Trophoblast cell (in vitro differentiated cells and primary cell): ENCODE measurements at regions not wholly inside any gene's neighbourhood (a gene's known extent, or its start where the extent isn't known, plus 50 kb on each side); places are given as distances from the start of the nearest gene placed in this dataset.
A peak's percentile ranks its signal among the peaks of the same experiment; 100 is the strongest.

Experiments
- DNase-seq, 2 donors: peaks; one replicate each; pipeline ENCODE4 v3.0.0-alpha.2; 2016
- H2AFZ ChIP-seq: 2 replicates; pipeline ENCODE4 v1.6.1; 2013; ENCODE audit warnings: low read length, moderate library complexity, mild to moderate bottlenecking; ENCODE audit not compliant: insufficient read depth, poor library complexity
- H2AK5ac ChIP-seq: 2 replicates; pipeline ENCODE4 v1.6.1; 2013; ENCODE audit warnings: mild to moderate bottlenecking, low read length
- H2BK120ac ChIP-seq: 2 replicates; pipeline ENCODE4 v1.6.1; 2013; ENCODE audit warnings: low read length, mild to moderate bottlenecking, moderate library complexity; ENCODE audit not compliant: insufficient read depth, poor library complexity
- H2BK12ac ChIP-seq: 2 replicates; pipeline ENCODE4 v1.6.1; 2013; ENCODE audit warnings: mild to moderate bottlenecking, low read length, moderate library complexity
- H2BK5ac ChIP-seq: 2 replicates; pipeline ENCODE4 v1.6.1; 2013; ENCODE audit warnings: low read length, low read depth, moderate library complexity, mild to moderate bottlenecking; ENCODE audit not compliant: poor library complexity
- H3K14ac ChIP-seq: 2 replicates; pipeline ENCODE4 v1.6.1; 2013; ENCODE audit warnings: mild to moderate bottlenecking, low read length
- H3K18ac ChIP-seq: 2 replicates; pipeline ENCODE4 v1.6.1; 2013; ENCODE audit warnings: mild to moderate bottlenecking, low read length
- H3K23ac ChIP-seq: 2 replicates; pipeline ENCODE4 v1.6.1; 2013; ENCODE audit warnings: low read length
- H3K27ac ChIP-seq: 2 replicates; pipeline ENCODE4 v1.5.1; 2013; ENCODE audit warnings: low read depth, mild to moderate bottlenecking, inconsistent platforms, low read length, moderate library complexity
- H3K27me3 ChIP-seq: 2 replicates; pipeline ENCODE4 v1.6.1; 2013; ENCODE audit warnings: inconsistent platforms, mild to moderate bottlenecking, low read length, moderate library complexity; ENCODE audit not compliant: insufficient read depth
- H3K36me3 ChIP-seq, 2 experiments: 1 replicate in 1 of 2; 2 replicates in 1 of 2; pipeline ENCODE4 v1.6.1; 2013; ENCODE audit warnings: low read length in 2 of 2, mild to moderate bottlenecking in 2 of 2, moderate library complexity in 1 of 2; ENCODE audit not compliant: insufficient read depth in 2 of 2, control insufficient read depth in 1 of 2
- H3K4ac ChIP-seq: 2 replicates; pipeline ENCODE4 v1.6.1; 2013; ENCODE audit warnings: low read depth, mild to moderate bottlenecking, low read length, moderate library complexity
- H3K4me1 ChIP-seq, 2 experiments: 1 replicate in 1 of 2; 2 replicates in 1 of 2; pipeline ENCODE4 v1.6.1; 2013; ENCODE audit warnings: low read length in 2 of 2, mild to moderate bottlenecking in 2 of 2, moderate library complexity in 1 of 2; ENCODE audit not compliant: insufficient read depth in 2 of 2, control insufficient read depth in 1 of 2
- H3K4me2 ChIP-seq: 2 replicates; pipeline ENCODE4 v1.6.1; 2013; ENCODE audit warnings: inconsistent platforms, mild to moderate bottlenecking, low read length, moderate library complexity
- H3K4me3 ChIP-seq: 2 replicates; pipeline ENCODE4 v1.5.1; 2013; ENCODE audit warnings: mild to moderate bottlenecking, low read depth, low read length, inconsistent platforms
- H3K79me1 ChIP-seq: one replicate; pipeline ENCODE4 v1.6.1; 2013; ENCODE audit warnings: low read length
- H3K79me2 ChIP-seq: 2 replicates; pipeline ENCODE4 v1.6.1; 2013; ENCODE audit warnings: low read length, mild to moderate bottlenecking; ENCODE audit not compliant: control insufficient read depth, insufficient read depth, poor library complexity
- H3K9ac ChIP-seq: 2 replicates; pipeline ENCODE4 v1.6.1; 2013; ENCODE audit warnings: mild to moderate bottlenecking, low read length
- H3K9me3 ChIP-seq: 2 replicates; pipeline ENCODE4 v1.6.1; 2013; ENCODE audit warnings: low read depth, mild to moderate bottlenecking, control low read depth, inconsistent platforms, low read length; ENCODE audit not compliant: insufficient read depth
- H4K12ac ChIP-seq: 2 replicates; pipeline ENCODE4 v1.6.1; 2013; ENCODE audit warnings: low read depth, mild to moderate bottlenecking, low read length, moderate library complexity
- H4K8ac ChIP-seq: 2 replicates; pipeline ENCODE4 v1.6.1; 2013; ENCODE audit warnings: low read depth, mild to moderate bottlenecking, low read length, moderate library complexity
- H4K91ac ChIP-seq: one replicate; pipeline ENCODE4 v1.6.1; 2013; ENCODE audit warnings: low read depth, mild to moderate bottlenecking, low read length, moderate library complexity
- WGBS: extraction: QIAGEN DNeasy Blood & Tissue Kit; methylation state at CpG from one replicate; pipeline ENCODE4 v1.1.7; 2013; ENCODE audit warnings: missing lambda C conversion rate; ENCODE audit not compliant: insufficient read length, insufficient coverage; ENCODE audit errors: extremely low coverage; 5-methylcytosine and 5-hydroxymethylcytosine counted together

DNA sequence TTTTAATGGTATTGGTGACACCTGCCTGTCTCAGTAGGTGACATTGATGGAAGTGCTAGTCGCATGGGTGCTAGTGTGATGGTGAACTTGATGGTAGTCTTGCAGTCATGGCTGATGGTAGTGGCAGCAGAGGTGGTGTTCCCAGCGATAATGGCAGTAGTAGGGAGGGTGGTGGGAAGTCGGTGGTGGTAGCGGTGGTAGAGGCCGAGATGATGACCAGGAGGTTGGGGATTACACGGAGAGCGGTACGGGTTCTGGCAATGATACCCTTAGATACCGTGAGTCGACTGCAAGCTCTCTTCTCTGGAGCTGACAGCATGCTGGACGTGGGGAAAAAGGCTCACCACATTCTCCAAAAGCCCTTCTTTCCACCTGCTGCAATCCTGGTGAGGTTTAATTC is 99.4 kb upstream of the SLC2A1 start:
- Histone ChIP-seq H3K9ac (peak overlapping the region; percentile 21), H2AK5ac (peak overlapping the region; percentile 25), H2BK120ac (peak overlapping the region; percentile 92), H3K79me1 (peaks cover 24% of the 10 kb centered on the region), H3K4me2 (no peak overlapping the region), H3K4ac (peak overlapping the region; percentile 3), H4K8ac (peak overlapping the region; percentile 80), H2BK12ac (peak overlapping the region; percentile 81), H3K9me3 (no peaks in the 10 kb centered on the region), H3K36me3 (no peaks in the 10 kb centered on the region), H3K27ac (peak overlapping the region; percentile 79), H3K4me1 (peaks cover 16 to 17% of the 10 kb centered on the region in 2 experiments), H3K23ac (no peak overlapping the region), H4K91ac (peak overlapping the region; percentile 96), H3K79me2 (no peaks in the 10 kb centered on the region), H3K27me3 (no peaks in the 10 kb centered on the region), H2BK5ac (no peak overlapping the region), H4K12ac (no peak overlapping the region), H3K4me3 (no peak overlapping the region), H3K14ac (peak overlapping the region; percentile 27), H2AFZ (no peak overlapping the region), H3K18ac (peak overlapping the region; percentile 73)
- no peak for DNase-seq
- no CpG with 5 or more reads among the region's 11 CpGs for WGBS

DNA sequence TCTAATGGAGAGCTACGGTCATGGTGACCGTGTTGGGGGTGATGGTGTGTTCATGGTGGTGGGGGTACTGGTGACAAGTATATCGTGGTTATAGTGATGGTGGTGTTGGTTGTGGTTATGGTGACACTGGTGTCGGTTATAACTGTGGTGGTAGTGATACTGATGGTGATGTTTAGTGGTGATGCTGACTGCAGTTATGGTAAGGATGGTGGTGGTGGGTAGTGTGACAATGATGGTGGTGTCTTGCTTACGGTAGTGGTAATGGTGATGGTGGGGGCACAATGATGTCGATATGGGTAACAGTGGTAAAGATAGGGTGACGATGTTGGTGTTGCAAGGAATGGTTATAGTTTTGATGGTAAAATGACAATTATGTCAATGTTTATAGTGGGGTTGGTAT is 98.9 kb upstream of the SLC2A1 start:
- DNase-seq: no peak
- Histone ChIP-seq H2BK5ac (no peak overlapping the region), H3K27ac (no peak overlapping the region), H4K91ac (peak overlapping the region; percentile 59), H3K23ac (no peak overlapping the region), H3K9me3 (no peaks in the 10 kb centered on the region), H3K79me2 (no peaks in the 10 kb centered on the region), H3K4ac (no peak overlapping the region), H2BK120ac (no peak overlapping the region), H2AFZ (no peak overlapping the region), H3K4me1 (peaks cover 19 to 21% of the 10 kb centered on the region in 2 experiments), H2BK12ac (peak overlapping the region; percentile 62), H4K8ac (no peak overlapping the region), H3K14ac (no peak overlapping the region), H3K4me2 (no peak overlapping the region), H2AK5ac (peak overlapping the region; percentile 33), H3K36me3 (no peaks in the 10 kb centered on the region), H4K12ac (no peak overlapping the region), H3K9ac (no peak overlapping the region), H3K79me1 (peaks cover 28% of the 10 kb centered on the region), H3K27me3 (no peaks in the 10 kb centered on the region), H3K18ac (no peak overlapping the region), H3K4me3 (no peak overlapping the region)
- 100% methylated on average over 1 of the region's 7 CpGs for WGBS

DNA sequence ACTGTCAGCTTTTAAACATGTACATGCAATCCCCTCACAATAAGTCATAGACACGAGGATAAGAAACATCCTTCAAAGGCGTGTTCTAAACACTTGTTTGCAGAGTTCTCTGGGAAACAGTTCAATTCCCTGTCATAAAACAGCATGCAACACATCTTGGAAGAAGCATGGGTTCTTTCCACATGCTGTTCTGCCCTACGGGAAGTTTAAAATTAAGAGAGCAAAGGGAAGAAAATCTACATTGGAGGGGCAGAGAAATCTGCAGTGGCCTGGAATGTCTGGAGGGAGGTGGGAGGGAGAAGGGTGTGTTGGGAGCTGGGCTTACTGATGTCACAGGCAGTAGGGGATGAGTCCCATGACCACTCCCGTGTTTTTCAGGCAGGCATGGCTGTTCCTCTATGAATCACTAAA is 98.3 kb upstream of the SLC2A1 start:
- Histone ChIP-seq H4K8ac (no peak overlapping the region), H4K12ac (no peak overlapping the region), H2BK5ac (no peak overlapping the region), H3K79me1 (peaks cover 30% of the 10 kb centered on the region), H3K9ac (no peak overlapping the region), H3K4me1 (peaks cover 19 to 25% of the 10 kb centered on the region in 2 experiments), H2AK5ac (no peak overlapping the region), H3K9me3 (no peaks in the 10 kb centered on the region), H3K36me3 (no peaks in the 10 kb centered on the region), H3K4me2 (no peak overlapping the region), H3K23ac (no peak overlapping the region), H3K27ac (no peak overlapping the region), H3K27me3 (no peaks in the 10 kb centered on the region), H2BK12ac (no peak overlapping the region), H4K91ac (peak overlapping the region; percentile 23), H2AFZ (no peak overlapping the region), H3K4ac (no peak overlapping the region), H2BK120ac (no peak overlapping the region), H3K79me2 (no peaks in the 10 kb centered on the region), H3K4me3 (no peak overlapping the region), H3K14ac (no peak overlapping the region), H3K18ac (no peak overlapping the region)
- no peak for DNase-seq
- no CpG with 5 or more reads among the region's 4 CpGs for WGBS

DNA sequence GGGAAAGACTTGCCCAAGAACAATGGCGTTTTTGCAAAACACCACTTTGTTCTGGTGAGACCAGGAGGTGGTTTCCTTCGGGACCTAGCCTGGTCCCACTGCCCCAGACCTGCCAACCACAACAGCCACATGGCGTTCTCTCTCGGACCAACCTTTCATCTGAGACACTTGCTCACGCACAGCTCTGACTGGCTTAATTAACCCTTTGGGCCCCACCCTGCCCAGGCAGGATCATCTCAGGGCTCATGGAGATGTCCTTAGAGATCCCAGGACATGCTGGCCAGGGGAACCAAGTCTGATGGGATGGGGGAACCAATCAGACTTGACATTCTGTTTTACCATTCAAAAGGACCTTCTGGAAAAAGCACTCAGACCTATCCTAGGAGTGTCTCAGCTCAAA is 97.8 kb upstream of the SLC2A1 start:
- H2AK5ac ChIP-seq: peak overlapping the region; percentile 71
- no peak overlapping the region for H3K4me3 ChIP-seq
- H2BK120ac ChIP-seq: peak overlapping the region; percentile 10

More for the DNA sequence above, 97.8 kb upstream of the SLC2A1 start:
- Histone ChIP-seq H3K27ac (no peak overlapping the region), H3K18ac (peak overlapping the region; percentile 34), H3K79me1 (peaks cover 33% of the 10 kb centered on the region), H3K23ac (no peak overlapping the region), H4K8ac (no peak overlapping the region), H3K4ac (no peak overlapping the region), H3K4me1 (peaks cover 22 to 29% of the 10 kb centered on the region in 2 experiments), H3K4me2 (no peak overlapping the region), H3K79me2 (no peaks in the 10 kb centered on the region), H4K12ac (no peak overlapping the region), H3K9ac (no peak overlapping the region), H3K36me3 (no peaks in the 10 kb centered on the region), H4K91ac (peak overlapping the region; percentile 74), H2AFZ (no peak overlapping the region), H3K9me3 (no peaks in the 10 kb centered on the region), H3K27me3 (no peaks in the 10 kb centered on the region), H3K14ac (no peak overlapping the region), H2BK5ac (no peak overlapping the region), H2BK12ac (peak overlapping the region; percentile 66)
- no CpG with 5 or more reads among the region's 5 CpGs for WGBS
- DNase-seq: no peak
